Colonic mucosa (tissue), 4 donors: ENCODE measurements at regions not wholly inside any gene's neighbourhood (a gene's known extent, or its start where the extent isn't known, plus 50 kb on each side); places are given as distances from the start of the nearest gene placed in this dataset.
"Not testable (repeated sequence)": the region's sequence is repeated elsewhere in the genome, so short reads cannot be mapped to it uniquely, and the experiment has no call there.

Source experiments
- DNase-seq: peaks from one replicate; pipeline ENCODE4 v3.0.0-alpha.2; 2020
- H3K27ac ChIP-seq: fragments of 200-600 bp; one replicate; pipeline ENCODE4 v1.8.0; 2021
- H3K27me3 ChIP-seq: fragments of 200-600 bp; one replicate; pipeline ENCODE4 v1.8.0; 2021
- H3K36me3 ChIP-seq: fragments of 200-600 bp; one replicate; pipeline ENCODE4 v1.8.0; 2021
- H3K4me1 ChIP-seq: fragments of 200-600 bp; one replicate; pipeline ENCODE4 v1.8.0; 2021; ENCODE audit warnings: mild to moderate bottlenecking
- H3K4me3 ChIP-seq: fragments of 200-600 bp; one replicate; pipeline ENCODE4 v1.8.0; 2021
- H3K9ac ChIP-seq, 2 donors: one replicate each; pipeline ENCODE4 v1.7.0; 2013; ENCODE audit warnings: control low read depth in 2 of 2, low read depth in 2 of 2, low read length in 2 of 2
- H3K9me3 ChIP-seq: fragments of 200-600 bp; one replicate; pipeline ENCODE4 v1.8.0; 2021
- intact Hi-C: fragments of 100-400 bp; cut with DNase I; formaldehyde crosslinking; loops from one replicate; pipeline ENCODE4 v1.14.1; 2022
- TF ChIP-seq, protein P1 (sequence below): fragments of 200-600 bp; IDR thresholded peaks from one replicate; pipeline ENCODE4 v1.8.0; 2022; ENCODE audit warnings: antibody characterized with exemption, mild to moderate bottlenecking
- donor health status: healthy.
- donor health status: DM: no; HTN: no; CAD: no.
- donor health status: DM: no; HTN: no; CAD: no.

DNA sequence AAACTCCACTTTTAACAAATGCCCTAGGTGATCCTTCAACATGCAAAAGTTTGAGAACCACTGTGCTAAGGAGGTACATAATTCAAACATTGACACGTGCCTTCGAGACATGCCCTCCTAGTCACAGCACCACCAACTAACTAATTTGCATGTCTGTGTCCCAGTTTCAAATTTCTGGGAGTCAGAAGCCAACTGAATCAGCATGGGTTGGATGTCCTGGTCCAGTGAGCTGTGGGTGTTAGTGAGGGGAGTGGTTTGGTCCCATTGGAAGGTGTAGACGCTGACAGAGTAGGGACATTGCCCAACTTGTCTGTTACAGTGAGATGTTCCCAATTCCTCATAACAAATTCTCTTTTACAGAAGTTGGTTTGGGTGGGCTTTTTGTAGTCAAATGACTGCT, 67.3 kb upstream of the ADPGK start:
- TF ChIP-seq, protein P1, sequence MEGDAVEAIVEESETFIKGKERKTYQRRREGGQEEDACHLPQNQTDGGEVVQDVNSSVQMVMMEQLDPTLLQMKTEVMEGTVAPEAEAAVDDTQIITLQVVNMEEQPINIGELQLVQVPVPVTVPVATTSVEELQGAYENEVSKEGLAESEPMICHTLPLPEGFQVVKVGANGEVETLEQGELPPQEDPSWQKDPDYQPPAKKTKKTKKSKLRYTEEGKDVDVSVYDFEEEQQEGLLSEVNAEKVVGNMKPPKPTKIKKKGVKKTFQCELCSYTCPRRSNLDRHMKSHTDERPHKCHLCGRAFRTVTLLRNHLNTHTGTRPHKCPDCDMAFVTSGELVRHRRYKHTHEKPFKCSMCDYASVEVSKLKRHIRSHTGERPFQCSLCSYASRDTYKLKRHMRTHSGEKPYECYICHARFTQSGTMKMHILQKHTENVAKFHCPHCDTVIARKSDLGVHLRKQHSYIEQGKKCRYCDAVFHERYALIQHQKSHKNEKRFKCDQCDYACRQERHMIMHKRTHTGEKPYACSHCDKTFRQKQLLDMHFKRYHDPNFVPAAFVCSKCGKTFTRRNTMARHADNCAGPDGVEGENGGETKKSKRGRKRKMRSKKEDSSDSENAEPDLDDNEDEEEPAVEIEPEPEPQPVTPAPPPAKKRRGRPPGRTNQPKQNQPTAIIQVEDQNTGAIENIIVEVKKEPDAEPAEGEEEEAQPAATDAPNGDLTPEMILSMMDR = no peak
- intact Hi-C loops = no loop called here

GRCh38 chr15:72847806-72848205, 64.2 kb upstream of the ADPGK start:
- DNase-seq = no peak
- no peak overlapping the region for H3K9ac ChIP-seq
- intact Hi-C loops = no loop called here
- H3K4me1 ChIP-seq = no peaks in the 10 kb centered on the region
- no peak overlapping the region for H3K27ac ChIP-seq
- no peaks in the 10 kb centered on the region for H3K36me3 ChIP-seq
- no peak overlapping the region for H3K4me3 ChIP-seq
- TF ChIP-seq, protein P1 = no peak
- H3K27me3 ChIP-seq = no peaks in the 10 kb centered on the region
- H3K9me3 ChIP-seq = no peaks in the 10 kb centered on the region

More for the DNA sequence above, 67.3 kb upstream of the ADPGK start:
- DNase-seq = no peak
- no peaks in the 10 kb centered on the region for H3K4me1 ChIP-seq
- H3K27ac ChIP-seq = no peak overlapping the region
- H3K4me3 ChIP-seq = no peak overlapping the region
- H3K27me3 ChIP-seq = no peaks in the 10 kb centered on the region
- H3K9ac ChIP-seq = no peak overlapping the region
- H3K9me3 ChIP-seq = no peaks in the 10 kb centered on the region
- H3K36me3 ChIP-seq = no peaks in the 10 kb centered on the region

DNA sequence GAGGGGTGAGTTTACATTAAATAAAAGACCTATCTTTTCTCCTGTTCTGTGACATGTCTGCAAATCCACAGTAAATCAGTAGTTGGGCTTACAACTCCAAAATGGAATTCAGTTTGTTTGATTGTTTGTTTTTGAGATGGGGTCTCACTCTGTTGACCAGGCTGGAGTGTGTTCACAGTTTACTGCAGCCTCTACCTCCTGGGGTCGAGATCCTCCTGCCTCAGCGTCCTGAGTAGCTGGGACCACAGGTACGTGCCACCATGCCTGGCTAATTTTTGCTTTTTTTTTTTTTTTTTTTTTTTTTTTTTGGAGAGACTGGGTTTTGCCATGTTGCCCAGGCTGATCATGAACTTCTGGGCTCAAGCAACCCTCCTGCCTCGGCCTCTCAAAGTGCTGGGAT, 63.5 kb upstream of the ADPGK start:
- H3K9ac ChIP-seq = no peak overlapping the region
- no peaks in the 10 kb centered on the region for H3K4me1 ChIP-seq
- TF ChIP-seq, protein P1 = no peak
- intact Hi-C loops = no loop called here
- DNase-seq = no peak
- H3K27ac ChIP-seq = no peak overlapping the region
- no peaks in the 10 kb centered on the region for H3K27me3 ChIP-seq
- H3K36me3 ChIP-seq = no peaks in the 10 kb centered on the region
- no peaks in the 10 kb centered on the region for H3K9me3 ChIP-seq
- H3K4me3 ChIP-seq = no peak overlapping the region

DNA sequence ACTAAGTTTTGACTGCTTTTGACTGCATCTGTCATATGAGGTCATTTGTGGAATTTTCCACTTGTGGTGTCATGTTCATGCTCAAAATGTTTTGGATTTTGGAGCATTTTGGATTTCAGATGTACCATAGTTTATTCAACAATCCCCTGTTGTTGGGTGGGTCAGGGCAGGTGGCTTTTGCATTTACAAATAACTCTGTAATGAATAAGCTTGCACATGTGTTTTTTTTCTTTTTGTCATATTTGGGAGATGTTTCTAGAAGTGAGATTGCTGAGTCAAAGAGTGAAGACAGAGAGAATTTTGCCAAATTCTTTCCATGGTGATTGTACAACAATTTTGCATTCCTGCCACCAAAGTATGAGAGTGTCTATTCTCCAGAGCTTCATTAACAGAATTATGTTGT, 62.4 kb upstream of the ADPGK start:
- intact Hi-C loops = no loop called here
- no peaks in the 10 kb centered on the region for H3K4me1 ChIP-seq
- no peak overlapping the region for H3K27ac ChIP-seq
- TF ChIP-seq, protein P1 = no peak
- H3K9me3 ChIP-seq = no peaks in the 10 kb centered on the region
- H3K27me3 ChIP-seq = no peaks in the 10 kb centered on the region
- DNase-seq = no peak
- H3K36me3 ChIP-seq = no peaks in the 10 kb centered on the region
- no peak overlapping the region for H3K4me3 ChIP-seq
- no peak overlapping the region for H3K9ac ChIP-seq

GRCh38 chr15:72844067-72844466, 60.5 kb upstream of the ADPGK start:
- H3K9ac ChIP-seq = no peak overlapping the region
- H3K27me3 ChIP-seq = no peaks in the 10 kb centered on the region
- H3K27ac ChIP-seq = no peak overlapping the region
- no peak for DNase-seq
- H3K4me1 ChIP-seq = no peaks in the 10 kb centered on the region
- intact Hi-C loops = no loop called here
- TF ChIP-seq, protein P1 = no peak
- H3K9me3 ChIP-seq = no peaks in the 10 kb centered on the region
- no peaks in the 10 kb centered on the region for H3K36me3 ChIP-seq
- no peak overlapping the region for H3K4me3 ChIP-seq

DNA sequence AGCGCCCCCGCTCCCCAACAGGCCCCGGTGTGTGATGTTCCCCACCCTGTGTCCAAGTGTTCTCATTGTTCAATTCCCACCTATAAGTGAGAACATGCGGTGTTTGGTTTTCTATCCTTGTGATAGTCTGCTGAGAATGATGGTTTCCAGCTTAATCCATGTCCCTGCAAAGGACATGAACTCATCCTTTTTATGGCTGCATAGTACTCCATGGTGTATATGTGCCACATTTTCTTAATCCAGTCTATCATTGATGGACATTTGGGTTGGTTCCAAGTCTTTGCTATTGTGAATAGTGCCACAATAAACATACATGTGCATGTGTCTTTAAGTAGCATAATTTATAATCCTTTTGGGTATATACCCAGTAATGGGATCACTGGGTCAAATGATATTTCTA, 59.8 kb upstream of the ADPGK start:
- H3K4me1 ChIP-seq, DNase-seq, intact Hi-C loops: not testable (repeated sequence)

More for the DNA sequence above, 59.8 kb upstream of the ADPGK start:
- not testable (repeated sequence) for H3K9ac ChIP-seq, H3K27me3 ChIP-seq, H3K9me3 ChIP-seq, H3K27ac ChIP-seq, H3K4me3 ChIP-seq, H3K36me3 ChIP-seq
